Activated T-cell treated with anti-CD3 and anti-CD28 coated beads, Interleukin-2, amount 50 U/mL, for 72 hours (primary cell): ENCODE measurements at regions not wholly inside any gene's neighbourhood (a gene's known extent, or its start where the extent isn't known, plus 50 kb on each side); places are given as distances from the start of the nearest gene placed in this dataset.
"Not testable (repeated sequence)": the region's sequence is repeated elsewhere in the genome, so short reads cannot be mapped to it uniquely, and the experiment has no call there.

ENCODE experiments used
- ATAC-seq, 2 donors: fragments of 150-1000 bp; cut with Tn5 transposase; replicated peaks in 1 of 2; 2 replicates each; pipeline ENCODE4 v1.10.0; 2021; ENCODE audit warnings: moderate library complexity in 2 of 2, mild to moderate bottlenecking in 1 of 2
- DNase-seq, 2 donors: peaks; one replicate each; pipeline ENCODE4 v3.0.0; 2021 to 2022; ENCODE audit warnings: mixed read lengths in 1 of 2
- H3K27ac Mint-ChIP-seq: one replicate; pipeline ENCODE4 v1.8.0; 2022; ENCODE audit warnings: mild to moderate bottlenecking, moderate library complexity, mixed read lengths
- H3K27me3 Mint-ChIP-seq: one replicate; pipeline ENCODE4 v1.8.0; 2022; ENCODE audit warnings: low read depth, mixed read lengths
- H3K36me3 Mint-ChIP-seq, 2 donors: one replicate each; pipeline ENCODE4 v1.8.0; 2022; ENCODE audit warnings: mixed read lengths in 2 of 2, mild to moderate bottlenecking in 1 of 2; ENCODE audit not compliant: insufficient read depth in 2 of 2
- H3K4me1 Mint-ChIP-seq: one replicate; pipeline ENCODE4 v1.8.0; 2022; ENCODE audit warnings: low read depth, mixed read lengths
- H3K4me3 Mint-ChIP-seq, 2 donors: one replicate each; pipeline ENCODE4 v1.8.0; 2022; ENCODE audit warnings: mild to moderate bottlenecking in 2 of 2, mixed read lengths in 2 of 2, moderate library complexity in 2 of 2
- H3K9me3 Mint-ChIP-seq, 2 donors: one replicate each; pipeline ENCODE4 v1.8.0; 2022; ENCODE audit warnings: mixed read lengths in 2 of 2

- not testable (repeated sequence) for DNase-seq, H3K4me3 Mint-ChIP-seq, H3K27me3 Mint-ChIP-seq, H3K27ac Mint-ChIP-seq, H3K9me3 Mint-ChIP-seq, H3K36me3 Mint-ChIP-seq, ATAC-seq
- peaks cover 14% of the 10 kb centered on the region for H3K4me1 Mint-ChIP-seq
Observed at GRCh38 chr13:40356458-40356857, 310.0 kb downstream of the FOXO1 start.

- DNase-seq = no peak
- no peak for ATAC-seq
- Mint-ChIP-seq H3K27ac (no peak overlapping the region), H3K36me3 (peaks cover 0 to 3% of the 10 kb centered on the region in 2 donors), H3K4me1 (peaks cover 28% of the 10 kb centered on the region), H3K9me3 (no peaks in the 10 kb centered on the region), H3K27me3 (no peaks in the 10 kb centered on the region), H3K4me3 (no peak overlapping the region)
Observed at GRCh38 chr13:40362502-40362901, 303.9 kb downstream of the FOXO1 start.

- Mint-ChIP-seq H3K4me1 (peaks cover 28% of the 10 kb centered on the region), H3K27ac (no peak overlapping the region), H3K27me3 (no peaks in the 10 kb centered on the region), H3K4me3 (peak overlapping the region in 1 of 2 donors; percentile 29), H3K9me3 (no peaks in the 10 kb centered on the region), H3K36me3 (peaks cover 0 to 3% of the 10 kb centered on the region in 2 donors)
- DNase-seq (no peak), ATAC-seq (peak; percentile 67 to 70)
Observed at GRCh38 chr13:40363653-40364052, 302.8 kb downstream of the FOXO1 start.

- no peaks in the 10 kb centered on the region for H3K36me3 Mint-ChIP-seq
- no peaks in the 10 kb centered on the region for H3K27me3 Mint-ChIP-seq
- peaks cover 47% of the 10 kb centered on the region for H3K4me1 Mint-ChIP-seq
- H3K27ac Mint-ChIP-seq = no peak overlapping the region
- DNase-seq (no peak), ATAC-seq (no peak)
- no peaks in the 10 kb centered on the region for H3K9me3 Mint-ChIP-seq
- no peak overlapping the region for H3K4me3 Mint-ChIP-seq
Observed at GRCh38 chr13:40366119-40366518, 300.3 kb downstream of the FOXO1 start.

- no peaks in the 10 kb centered on the region for H3K9me3 Mint-ChIP-seq
- DNase-seq = no peak
- H3K27me3 Mint-ChIP-seq = no peaks in the 10 kb centered on the region
- H3K27ac Mint-ChIP-seq = no peak overlapping the region
- peaks cover 0 to 3% of the 10 kb centered on the region in 2 donors for H3K36me3 Mint-ChIP-seq
- no peak overlapping the region for H3K4me3 Mint-ChIP-seq
- peaks cover 56% of the 10 kb centered on the region for H3K4me1 Mint-ChIP-seq
- no peak for ATAC-seq
Observed at GRCh38 chr13:40368127-40368891, 298.1 kb downstream of the FOXO1 start.

GRCh38 chr13:40370661-40371060 is 295.8 kb downstream of the FOXO1 start:
- Mint-ChIP-seq H3K27ac (no peak overlapping the region), H3K36me3 (peaks cover 6 to 12% of the 10 kb centered on the region in 2 donors), H3K27me3 (no peaks in the 10 kb centered on the region), H3K9me3 (peaks cover 3 to 4% of the 10 kb centered on the region in 2 donors), H3K4me3 (peak overlapping the region; percentile 44 to 63), H3K4me1 (peaks cover 57% of the 10 kb centered on the region)
- peak in 1 of 2 donors; percentile 3 for ATAC-seq
- no peak for DNase-seq

- H3K36me3 Mint-ChIP-seq = peaks cover 6 to 12% of the 10 kb centered on the region in 2 donors
- peak overlapping the region; percentile 35 for H3K27ac Mint-ChIP-seq
- H3K4me3 Mint-ChIP-seq = peak overlapping the region; percentile 44 to 63
- no peak for DNase-seq
- no peak for ATAC-seq
- no peaks in the 10 kb centered on the region for H3K27me3 Mint-ChIP-seq
- H3K4me1 Mint-ChIP-seq = peaks cover 59% of the 10 kb centered on the region
- H3K9me3 Mint-ChIP-seq = peaks cover 3 to 4% of the 10 kb centered on the region in 2 donors
Observed at GRCh38 chr13:40371531-40372125, 294.8 kb downstream of the FOXO1 start.

- peak overlapping the region; percentile 38 for H3K27ac Mint-ChIP-seq
- not testable (repeated sequence) for H3K27me3 Mint-ChIP-seq, H3K9me3 Mint-ChIP-seq
- DNase-seq (peak; percentile 32 to 46), ATAC-seq (peak; percentile 41 to 68)
- peaks cover 78% of the 10 kb centered on the region for H3K4me1 Mint-ChIP-seq
- H3K36me3 Mint-ChIP-seq = peaks cover 6 to 12% of the 10 kb centered on the region in 2 donors
- H3K4me3 Mint-ChIP-seq = peak overlapping the region; percentile 5 to 37
Observed at GRCh38 chr13:40373608-40374007, 292.8 kb downstream of the FOXO1 start.

GRCh38 chr13:40375489-40376171 is 290.8 kb downstream of the FOXO1 start:
- no peaks in the 10 kb centered on the region for H3K27me3 Mint-ChIP-seq
- H3K36me3 Mint-ChIP-seq = peaks cover 6 to 12% of the 10 kb centered on the region in 2 donors
- ATAC-seq (no peak), DNase-seq (no peak)
- H3K9me3 Mint-ChIP-seq = peaks cover 3 to 4% of the 10 kb centered on the region in 2 donors
- no peak overlapping the region for H3K4me3 Mint-ChIP-seq
- no peak overlapping the region for H3K27ac Mint-ChIP-seq
- H3K4me1 Mint-ChIP-seq = peaks cover 70% of the 10 kb centered on the region

GRCh38 chr13:40376296-40376849 is 290.1 kb downstream of the FOXO1 start:
- Mint-ChIP-seq H3K4me1 (peaks cover 63% of the 10 kb centered on the region), H3K9me3 (peaks cover 3 to 4% of the 10 kb centered on the region in 2 donors), H3K27me3 (no peaks in the 10 kb centered on the region), H3K36me3 (peaks cover 6 to 12% of the 10 kb centered on the region in 2 donors), H3K4me3 (no peak overlapping the region), H3K27ac (no peak overlapping the region)
- no peak for DNase-seq
- no peak for ATAC-seq

GRCh38 chr13:40376867-40377535 is 289.4 kb downstream of the FOXO1 start:
- DNase-seq = no peak
- peaks cover 6 to 12% of the 10 kb centered on the region in 2 donors for H3K36me3 Mint-ChIP-seq
- peaks cover 3 to 4% of the 10 kb centered on the region in 2 donors for H3K9me3 Mint-ChIP-seq
- peaks cover 56% of the 10 kb centered on the region for H3K4me1 Mint-ChIP-seq
- H3K27ac Mint-ChIP-seq = no peak overlapping the region
- no peaks in the 10 kb centered on the region for H3K27me3 Mint-ChIP-seq
- ATAC-seq = no peak
- no peak overlapping the region for H3K4me3 Mint-ChIP-seq

GRCh38 chr13:40377783-40378182 is 288.7 kb downstream of the FOXO1 start:
- Mint-ChIP-seq H3K27me3 (no peaks in the 10 kb centered on the region), H3K36me3 (peaks cover 6 to 12% of the 10 kb centered on the region in 2 donors), H3K27ac (peak overlapping the region; percentile 39), H3K9me3 (peaks cover 3 to 4% of the 10 kb centered on the region in 2 donors), H3K4me3 (peak overlapping the region; percentile 61 to 63), H3K4me1 (peaks cover 52% of the 10 kb centered on the region)
- ATAC-seq = peak; percentile 85 to 94
- DNase-seq = peak; percentile 48 to 49
